GM21737 (cell line): ENCODE measurements at regions not wholly inside any gene's neighbourhood (a gene's known extent, or its start where the extent isn't known, plus 50 kb on each side); places are given as distances from the start of the nearest gene placed in this dataset.
A peak's percentile ranks its signal among the peaks of the same experiment; 100 is the strongest.
"Not testable (repeated sequence)": the region's sequence is repeated elsewhere in the genome, so short reads cannot be mapped to it uniquely, and the experiment has no call there.

Experiments
- ATAC-seq: cut with Tn5 transposase; IDR thresholded peaks from one replicate; pipeline ENCODE4 v1.9.1; 2021; ENCODE audit warnings: mild to moderate bottlenecking, moderate library complexity; ENCODE audit not compliant: unreplicated experiment

GRCh38 chr21:7916329-7917303 lies 2604.8 kb upstream of the TPTE start:
- ATAC-seq = no peak

- ATAC-seq = no peak
Observed at GRCh38 chr21:7917729-7918128, 2603.7 kb upstream of the TPTE start.

DNA sequence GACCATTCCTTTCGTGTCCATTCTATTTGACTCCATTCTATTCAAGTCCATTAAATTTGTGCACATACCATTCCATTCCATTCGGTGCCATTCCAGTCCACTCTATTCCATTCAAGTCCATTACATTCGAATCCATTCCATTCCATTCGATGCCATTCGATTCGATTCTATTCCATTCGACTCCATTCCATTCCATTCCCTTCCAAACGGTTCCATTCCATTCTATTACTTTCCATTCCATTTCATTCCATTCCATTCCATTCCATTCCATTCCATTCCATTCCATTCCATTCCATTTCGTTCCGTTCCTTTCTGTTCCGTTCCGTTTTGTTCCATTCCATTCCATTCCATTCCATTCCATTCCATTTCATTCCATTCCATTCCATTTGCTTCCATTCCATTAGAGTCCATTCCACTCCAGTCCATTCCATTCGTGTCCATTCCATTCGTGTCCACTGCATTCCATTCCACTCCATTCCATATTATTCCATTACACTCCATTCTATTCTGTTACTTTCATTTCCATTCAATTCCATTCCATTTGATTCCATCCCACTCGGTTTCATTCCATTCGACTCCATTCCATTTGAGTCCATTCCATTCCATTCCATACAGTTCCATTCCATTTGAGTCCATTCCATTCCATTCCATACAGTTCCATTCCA lies 2595.3 kb upstream of the TPTE start:
- ATAC-seq = peak; percentile 76

DNA sequence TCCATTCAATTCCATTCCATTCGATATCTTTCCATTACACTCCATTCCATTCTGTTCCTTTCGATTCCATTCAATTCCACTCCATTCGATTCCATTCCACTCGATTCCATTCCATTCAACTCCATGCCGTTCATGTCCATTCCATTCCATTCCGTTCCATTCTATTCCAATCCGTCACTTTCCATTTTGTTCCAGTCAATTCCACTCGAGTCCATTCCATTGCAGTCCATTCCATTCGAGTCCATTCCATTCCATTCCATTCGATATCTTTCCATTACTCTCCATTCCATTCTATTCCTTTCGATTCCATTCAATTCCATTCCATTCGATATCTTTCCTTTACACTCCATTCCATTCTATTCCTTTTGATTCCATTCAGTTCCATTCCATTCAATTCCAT lies 2592.9 kb upstream of the TPTE start:
- not testable (repeated sequence) for ATAC-seq

GRCh38 chr21:7929586-7929985 lies 2591.8 kb upstream of the TPTE start:
- not testable (repeated sequence) for ATAC-seq

DNA sequence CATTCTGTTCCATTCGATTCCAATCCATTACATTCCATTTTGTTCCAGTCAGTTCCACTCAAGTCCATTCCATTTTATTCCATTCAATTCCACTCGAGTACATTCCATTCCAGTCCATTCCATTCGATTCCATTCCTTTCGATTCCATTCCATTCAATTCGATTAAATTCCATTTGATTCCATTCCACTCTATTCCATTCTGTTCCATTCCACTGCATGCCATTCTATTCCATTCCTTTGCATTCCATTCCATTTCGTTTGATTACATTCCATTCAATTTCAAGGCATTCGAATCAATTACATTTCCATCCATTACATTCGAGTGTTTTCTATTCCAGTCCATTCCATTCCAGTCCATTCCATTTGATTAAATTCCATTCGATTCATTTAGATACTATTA lies 2590.9 kb upstream of the TPTE start:
- not testable (repeated sequence) for ATAC-seq

- not testable (repeated sequence) for ATAC-seq
Observed at GRCh38 chr21:7932113-7932512, 2589.3 kb upstream of the TPTE start.

DNA sequence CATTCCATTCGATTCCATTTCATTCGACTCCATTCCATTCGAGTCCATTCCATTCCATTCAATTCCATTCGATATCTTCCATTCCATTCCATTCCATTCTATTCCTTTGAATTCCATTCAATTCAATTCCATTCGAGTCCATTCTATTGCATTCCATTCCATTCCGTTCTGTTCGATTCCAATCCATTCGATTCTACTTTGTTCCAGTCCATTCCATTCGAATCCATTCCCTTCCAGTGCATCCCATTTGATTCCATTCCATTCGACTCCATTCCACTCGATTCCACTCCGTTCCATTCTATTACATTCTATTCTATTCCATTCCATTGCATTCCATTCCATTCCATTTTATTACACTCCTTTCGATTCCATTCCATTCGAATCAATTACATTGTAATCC lies 2588.5 kb upstream of the TPTE start:
- not testable (repeated sequence) for ATAC-seq

DNA sequence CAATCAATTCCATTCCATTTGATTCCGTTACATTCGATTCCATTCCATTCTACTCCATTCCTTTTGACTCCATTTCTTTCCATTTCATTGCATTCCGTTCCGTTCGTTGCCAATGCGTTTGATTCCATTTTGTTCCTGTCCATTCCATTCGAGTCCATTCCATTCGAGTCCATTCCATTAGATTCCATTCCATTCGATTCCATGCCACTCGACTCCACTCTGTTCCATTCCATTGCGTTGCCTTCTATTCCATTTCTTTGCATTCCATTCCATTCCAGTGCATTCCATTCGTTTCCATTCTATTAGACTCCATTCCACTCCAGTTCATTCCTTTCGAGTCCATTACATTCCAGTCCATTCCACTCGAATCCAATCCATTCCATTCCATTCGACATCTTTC lies 2587.5 kb upstream of the TPTE start:
- ATAC-seq = no peak

DNA sequence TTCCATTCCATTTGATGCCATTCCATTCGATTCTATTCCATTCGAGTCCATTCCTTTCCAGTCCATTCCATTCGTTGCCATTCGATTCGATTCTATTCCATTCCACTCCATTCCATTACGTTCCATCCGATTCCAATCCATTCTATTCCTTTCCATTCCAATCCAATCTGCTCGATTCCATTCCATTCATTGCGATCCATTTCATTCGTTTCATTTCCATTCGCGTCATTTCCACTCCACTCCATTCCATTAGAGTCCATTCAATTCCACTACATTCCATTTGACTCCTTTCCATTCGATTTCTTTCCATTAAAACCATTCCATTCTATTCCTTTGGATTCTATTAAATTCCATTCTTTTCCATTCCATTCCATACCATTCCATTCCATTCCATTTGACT lies 2584.1 kb upstream of the TPTE start:
- ATAC-seq = not testable (repeated sequence)

DNA sequence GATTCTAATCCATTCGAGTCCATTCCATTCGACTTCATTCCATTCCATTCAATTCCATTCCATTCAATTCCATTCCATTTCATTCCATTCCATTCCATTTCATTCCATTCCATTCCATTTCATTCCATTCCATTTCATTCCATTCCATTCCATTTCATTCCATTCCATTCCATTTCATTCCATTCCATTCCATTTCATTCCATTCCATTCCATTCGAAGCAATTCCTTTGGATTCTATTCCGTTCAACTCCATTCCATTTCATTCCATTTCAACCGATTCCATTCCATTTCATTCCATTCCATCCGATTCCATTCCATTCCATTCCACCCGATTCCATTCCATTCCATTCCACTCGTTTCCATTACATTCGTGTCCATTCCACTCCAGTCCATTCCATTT lies 2583.2 kb upstream of the TPTE start:
- not testable (repeated sequence) for ATAC-seq

GRCh38 chr21:7941432-7941831 lies 2580.0 kb upstream of the TPTE start:
- ATAC-seq = not testable (repeated sequence)

- not testable (repeated sequence) for ATAC-seq
Observed at GRCh38 chr21:7942219-7942618, 2579.2 kb upstream of the TPTE start.

- not testable (repeated sequence) for ATAC-seq
Observed at GRCh38 chr21:7943534-7943933, 2577.8 kb upstream of the TPTE start.

DNA sequence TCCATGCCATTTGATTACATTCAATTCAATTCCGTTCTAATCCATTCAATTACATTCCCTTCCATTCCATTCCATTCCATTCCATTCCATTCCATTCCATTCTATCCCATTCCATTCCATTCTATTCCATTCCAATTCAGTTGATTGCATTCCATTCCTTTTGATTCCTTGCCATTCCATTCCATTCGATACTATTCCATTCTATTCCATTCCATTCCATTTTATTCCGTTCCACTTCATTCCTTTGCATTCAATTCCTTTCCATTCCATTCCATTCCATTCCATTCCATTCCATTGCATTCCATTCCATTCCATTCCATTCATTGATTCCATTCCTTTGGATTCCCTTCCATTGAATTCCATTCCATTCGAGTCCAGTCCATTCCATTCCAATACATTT lies 2574.0 kb upstream of the TPTE start:
- ATAC-seq = no peak

DNA sequence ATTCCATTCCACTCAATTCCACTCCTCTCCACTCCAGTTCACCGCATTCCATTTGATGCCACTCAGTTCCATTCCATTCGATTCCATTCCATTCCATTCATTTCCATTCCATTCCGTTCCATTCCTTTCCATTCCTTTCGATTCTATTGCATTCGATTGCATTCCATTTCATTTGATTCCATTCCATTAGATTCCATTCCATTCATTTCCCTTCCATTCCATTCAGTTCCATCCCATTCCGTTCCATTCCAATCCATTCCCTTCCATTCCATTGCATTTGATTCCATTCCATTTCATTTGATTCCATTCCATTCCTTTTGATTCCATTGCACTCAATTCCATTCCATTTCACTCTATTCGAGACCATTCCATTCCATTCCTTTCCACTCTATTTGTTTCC lies 2572.7 kb upstream of the TPTE start:
- ATAC-seq = not testable (repeated sequence)

- not testable (repeated sequence) for ATAC-seq
Observed at GRCh38 chr21:7949882-7950281, 2571.5 kb upstream of the TPTE start.

- no peak for ATAC-seq
Observed at GRCh38 chr21:7951854-7952519, 2569.4 kb upstream of the TPTE start.

DNA sequence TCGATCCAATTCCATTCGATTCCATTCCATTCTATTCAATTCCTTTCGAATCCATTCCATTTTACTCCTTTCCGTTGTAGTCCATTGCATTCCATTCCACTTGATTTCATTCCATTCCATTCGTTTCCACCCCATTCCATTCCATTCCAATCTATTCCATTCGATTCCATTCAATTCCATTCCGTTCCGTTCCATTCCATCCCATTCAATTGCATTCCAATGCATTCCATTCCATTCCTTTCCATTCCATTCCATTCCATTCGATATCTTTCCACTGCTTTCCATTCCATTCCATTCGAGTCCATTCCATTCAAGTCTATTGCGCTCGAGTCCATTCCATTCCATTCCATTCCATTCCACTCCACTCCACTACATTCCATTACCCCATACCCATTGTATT lies 2568.7 kb upstream of the TPTE start:
- ATAC-seq = no peak

DNA sequence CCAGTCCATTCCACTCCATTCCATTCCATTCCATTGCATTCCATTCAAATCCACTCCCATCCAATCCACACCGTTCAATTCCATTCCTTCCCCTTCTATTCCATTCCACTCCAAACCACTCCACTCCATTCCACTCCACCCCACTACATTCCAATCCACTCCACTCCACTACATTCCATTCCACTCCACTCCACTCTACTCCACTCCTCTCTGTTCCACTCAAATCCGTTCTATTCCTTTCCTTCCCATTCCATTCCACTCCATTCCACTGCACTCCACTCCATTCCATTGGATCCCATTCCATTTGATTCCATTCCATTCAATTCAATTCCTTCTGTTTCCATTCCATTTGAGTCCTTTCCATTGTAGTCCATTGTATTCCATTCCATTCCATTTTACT lies 2568.3 kb upstream of the TPTE start:
- no peak for ATAC-seq

DNA sequence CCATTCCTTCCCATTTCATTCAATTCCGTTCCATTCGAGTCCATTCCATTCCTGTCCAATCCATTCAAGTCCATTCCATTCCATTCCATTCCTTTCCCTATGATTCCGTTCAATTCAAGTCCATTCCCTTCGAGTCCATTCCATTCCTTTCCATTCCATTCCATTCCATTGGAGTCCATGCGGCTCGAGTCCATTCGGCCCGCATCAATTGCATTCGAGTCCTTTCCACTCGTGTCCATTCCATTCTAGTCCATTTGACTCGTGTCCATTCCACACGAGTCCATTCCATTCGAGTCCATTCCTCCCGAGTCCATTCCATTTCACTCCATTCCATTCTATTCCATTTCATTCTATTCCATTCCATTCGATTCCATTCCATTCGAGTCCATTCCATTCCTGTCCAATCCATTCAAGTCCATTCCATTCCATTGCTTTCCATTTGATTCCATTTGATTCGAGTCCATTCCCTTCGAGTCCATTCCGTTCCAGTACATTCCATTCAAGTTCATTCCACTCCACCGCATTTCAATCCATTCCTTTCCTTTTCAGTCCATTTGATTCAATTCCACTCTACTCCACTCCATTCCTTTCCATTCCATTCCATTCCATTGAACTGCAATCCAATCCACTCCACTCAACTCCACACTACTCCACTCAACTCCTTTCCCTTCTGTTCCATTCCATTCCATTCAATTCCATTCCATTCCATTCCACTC lies 2565.9 kb upstream of the TPTE start:
- ATAC-seq = not testable (repeated sequence)
